ENCODE measurements at regions not wholly inside any gene's neighbourhood (a gene's known extent, or its start where the extent isn't known, plus 50 kb on each side); places are given as distances from the start of the nearest gene placed in this dataset.

DNA sequence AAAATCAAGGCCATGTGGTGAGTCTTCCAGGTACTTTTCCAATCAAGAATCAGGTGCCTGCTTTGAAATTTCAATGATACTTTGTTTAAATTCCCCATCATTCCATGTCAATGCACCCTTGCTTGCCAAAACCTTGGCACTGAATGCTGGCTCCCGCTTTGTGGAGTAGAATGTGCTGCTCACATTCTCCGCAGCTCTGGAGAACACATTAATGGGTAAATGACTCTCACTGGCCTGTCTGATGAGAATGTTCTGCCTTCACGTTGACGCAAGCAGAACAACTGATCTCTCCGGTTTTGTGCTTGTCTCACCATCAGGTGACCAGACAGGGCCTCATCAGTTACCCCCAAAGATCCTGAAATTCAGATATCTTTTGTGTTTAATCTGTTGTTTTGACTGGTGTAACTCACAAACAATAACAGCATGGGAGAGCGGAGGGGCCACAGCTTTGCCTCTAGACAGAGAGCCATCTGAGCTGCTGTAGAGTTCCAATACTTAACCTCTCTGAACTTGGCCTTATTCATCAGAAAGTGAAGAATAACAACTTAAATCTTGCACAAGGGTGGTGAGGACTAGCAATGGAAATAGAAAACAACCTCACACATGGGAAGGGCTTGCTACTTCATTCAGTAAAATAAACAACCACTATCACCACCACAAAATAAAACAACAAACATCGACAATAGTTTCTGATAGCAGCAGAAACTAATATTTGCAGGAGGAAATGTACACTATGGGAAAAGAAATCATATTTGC, 276.9 kb upstream of the IGFBP3 start:
- TF ChIP-seq GABPA (IDR thresholded peaks at IDR 0.05; ENCODE audit: borderline replicate concordance, insufficient read depth, low read length): no peak
- TF ChIP-seq CHD1 (IDR thresholded peaks at IDR 0.05; ENCODE audit: low read depth, low read length): no peak
- TF ChIP-seq RNF2 (IDR thresholded peaks at IDR 0.05; ENCODE audit: borderline replicate concordance, low read depth, low read length, missing control alignments, poor library complexity, severe bottlenecking): no peak
- no peak for TF ChIP-seq RFX5 (IDR thresholded peaks at IDR 0.05; ENCODE audit: borderline replicate concordance, low read depth, low read length)

Data from H1 (cell line).